ENCODE measurements at regions not wholly inside any gene's neighbourhood (a gene's known extent, or its start where the extent isn't known, plus 50 kb on each side); places are given as distances from the start of the nearest gene placed in this dataset.

DNA sequence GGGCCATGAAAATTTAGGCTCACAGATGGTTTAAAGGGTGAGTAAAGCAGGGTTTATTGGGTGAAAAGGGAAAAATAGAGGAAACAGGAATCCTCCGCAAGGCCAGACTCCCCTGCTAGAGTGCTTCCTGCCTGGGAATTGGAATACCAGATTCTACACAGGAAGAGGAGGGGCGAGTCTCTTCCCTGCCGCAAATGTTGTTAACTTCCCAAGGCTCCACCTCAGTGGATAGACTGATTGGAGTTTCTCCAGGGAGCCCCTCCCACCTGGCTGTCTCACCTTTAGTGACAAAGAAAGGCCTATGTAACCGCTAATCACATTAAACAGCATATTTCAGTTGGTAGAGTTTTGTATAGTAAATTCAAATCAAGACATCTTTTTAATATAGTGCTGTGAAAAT is 1450.1 kb downstream of the KCNT2 start:
- no peaks in the 10 kb centered on the region for H3K9me2 ChIP-seq (ENCODE audit: insufficient read depth, low read length)
- BruUV-seq (replicated peaks): no TSS peak
- no peaks in the 10 kb centered on the region for H3K9me3 ChIP-seq (ENCODE audit: low read length)
- H3K36me3 ChIP-seq (ENCODE audit: insufficient read depth, low read length): no peaks in the 10 kb centered on the region
- H3K79me2 ChIP-seq (ENCODE audit: insufficient read depth, low read depth, low read length): no peaks in the 10 kb centered on the region
- H3K4me2 ChIP-seq (ENCODE audit: low read length): no peak overlapping the region
- DNase-seq (ENCODE audit: low spot score): no peak
- no peak for TF ChIP-seq EZH2phosphoT487 (IDR thresholded peaks at IDR 0.05; ENCODE audit: borderline replicate concordance, low read depth, low read length)
- TF ChIP-seq, protein P1, sequence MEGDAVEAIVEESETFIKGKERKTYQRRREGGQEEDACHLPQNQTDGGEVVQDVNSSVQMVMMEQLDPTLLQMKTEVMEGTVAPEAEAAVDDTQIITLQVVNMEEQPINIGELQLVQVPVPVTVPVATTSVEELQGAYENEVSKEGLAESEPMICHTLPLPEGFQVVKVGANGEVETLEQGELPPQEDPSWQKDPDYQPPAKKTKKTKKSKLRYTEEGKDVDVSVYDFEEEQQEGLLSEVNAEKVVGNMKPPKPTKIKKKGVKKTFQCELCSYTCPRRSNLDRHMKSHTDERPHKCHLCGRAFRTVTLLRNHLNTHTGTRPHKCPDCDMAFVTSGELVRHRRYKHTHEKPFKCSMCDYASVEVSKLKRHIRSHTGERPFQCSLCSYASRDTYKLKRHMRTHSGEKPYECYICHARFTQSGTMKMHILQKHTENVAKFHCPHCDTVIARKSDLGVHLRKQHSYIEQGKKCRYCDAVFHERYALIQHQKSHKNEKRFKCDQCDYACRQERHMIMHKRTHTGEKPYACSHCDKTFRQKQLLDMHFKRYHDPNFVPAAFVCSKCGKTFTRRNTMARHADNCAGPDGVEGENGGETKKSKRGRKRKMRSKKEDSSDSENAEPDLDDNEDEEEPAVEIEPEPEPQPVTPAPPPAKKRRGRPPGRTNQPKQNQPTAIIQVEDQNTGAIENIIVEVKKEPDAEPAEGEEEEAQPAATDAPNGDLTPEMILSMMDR (conservative IDR thresholded peaks at IDR 0.05; ENCODE audit: low read length): no peak
- no peak overlapping the region for H3K4me3 ChIP-seq (ENCODE audit: low read depth, low read length, poor library complexity, severe bottlenecking)
- H2AFZ ChIP-seq (ENCODE audit: low read length): no peak overlapping the region
- ChIA-PET POLR2A (interaction anchor here (0.6 to 1.3 kb wide), 2 partner anchors 30 to 48 kb away, joined by 3 read pairs; no protein-coding TSS in a partner anchor), CTCF (ENCODE audit: unreplicated experiment) (no interaction called here)
- no peak overlapping the region for H3K27ac ChIP-seq (ENCODE audit: low read depth, low read length, poor library complexity, severe bottlenecking)
- H4K20me1 ChIP-seq (ENCODE audit: insufficient read depth, low read length): no peaks in the 10 kb centered on the region
- H3K4me1 ChIP-seq (ENCODE audit: insufficient read depth, low read length, poor library complexity, severe bottlenecking): no peaks in the 10 kb centered on the region
- intact Hi-C loops (cut with micrococcal nuclease; ENCODE audit: unreplicated experiment): no loop called here

DNA sequence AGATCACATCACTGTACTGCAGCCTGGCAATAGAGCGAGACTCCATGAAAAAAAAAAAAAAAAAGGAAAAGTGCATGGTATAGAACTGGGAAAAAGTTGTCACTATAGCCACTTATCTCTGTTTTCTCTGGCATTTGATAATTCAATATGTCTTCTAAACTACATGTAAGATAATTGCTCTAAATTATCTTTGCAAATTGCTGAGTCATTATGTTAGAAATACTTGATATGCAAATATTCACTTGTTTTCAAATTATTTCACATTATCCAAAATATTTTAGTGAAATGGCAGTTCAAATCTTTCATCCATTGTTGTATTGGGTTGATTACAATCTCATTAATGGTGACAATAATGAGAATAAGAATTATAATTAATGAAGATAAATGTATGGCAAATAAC is 1455.1 kb downstream of the KCNT2 start:
- ChIA-PET POLR2A (no interaction called here), CTCF (ENCODE audit: unreplicated experiment) (no interaction called here)
- H3K79me2 ChIP-seq (ENCODE audit: insufficient read depth, low read depth, low read length): no peaks in the 10 kb centered on the region
- H3K9me3 ChIP-seq (ENCODE audit: low read length): no peaks in the 10 kb centered on the region
- no peak overlapping the region for H3K27ac ChIP-seq (ENCODE audit: low read depth, low read length, poor library complexity, severe bottlenecking)
- no peaks in the 10 kb centered on the region for H3K9me2 ChIP-seq (ENCODE audit: insufficient read depth, low read length)
- BruUV-seq (replicated peaks): no TSS peak
- H3K4me2 ChIP-seq (ENCODE audit: low read length): no peak overlapping the region
- DNase-seq (ENCODE audit: low spot score): no peak
- H2AFZ ChIP-seq (ENCODE audit: low read length): no peak overlapping the region
- no peak for TF ChIP-seq EZH2phosphoT487 (IDR thresholded peaks at IDR 0.05; ENCODE audit: borderline replicate concordance, low read depth, low read length)
- TF ChIP-seq, protein P1 (conservative IDR thresholded peaks at IDR 0.05; ENCODE audit: low read length): no peak
- no peaks in the 10 kb centered on the region for H3K4me1 ChIP-seq (ENCODE audit: insufficient read depth, low read length, poor library complexity, severe bottlenecking)
- intact Hi-C loops (cut with micrococcal nuclease; ENCODE audit: unreplicated experiment): no loop called here
- no peaks in the 10 kb centered on the region for H3K36me3 ChIP-seq (ENCODE audit: insufficient read depth, low read length)
- H4K20me1 ChIP-seq (ENCODE audit: insufficient read depth, low read length): no peaks in the 10 kb centered on the region
- no peak overlapping the region for H3K4me3 ChIP-seq (ENCODE audit: low read depth, low read length, poor library complexity, severe bottlenecking)

DNA sequence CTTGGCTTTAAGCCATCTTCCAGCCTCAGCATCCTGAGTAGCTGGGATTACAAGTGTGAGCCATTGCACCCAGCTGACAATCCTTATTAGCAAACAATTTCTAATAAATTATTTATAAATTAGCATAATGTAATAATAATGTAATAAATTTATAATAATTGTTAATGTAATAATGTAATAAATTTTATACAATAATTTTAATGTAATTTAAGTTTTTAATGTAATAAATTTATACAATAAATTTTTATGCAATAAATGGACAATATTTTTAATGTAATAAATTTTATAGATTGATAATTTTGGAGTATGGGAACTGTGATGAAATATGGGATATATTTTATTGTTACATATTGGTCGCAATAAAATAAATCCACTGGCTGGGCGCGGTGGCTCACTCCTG is 1457.5 kb downstream of the KCNT2 start:
- CTCF ChIA-PET (ENCODE audit: unreplicated experiment): no interaction called here
- Histone ChIP-seq H4K20me1 (ENCODE audit: insufficient read depth, low read length) (no peaks in the 10 kb centered on the region), H3K4me1 (ENCODE audit: insufficient read depth, low read length, poor library complexity, severe bottlenecking) (no peaks in the 10 kb centered on the region), H3K9me3 (ENCODE audit: low read length) (no peaks in the 10 kb centered on the region), H3K9me2 (ENCODE audit: insufficient read depth, low read length) (no peaks in the 10 kb centered on the region), H3K36me3 (ENCODE audit: insufficient read depth, low read length) (no peaks in the 10 kb centered on the region), H3K79me2 (ENCODE audit: insufficient read depth, low read depth, low read length) (no peaks in the 10 kb centered on the region), H2AFZ (ENCODE audit: low read length) (no peak overlapping the region), H3K4me3 (ENCODE audit: low read depth, low read length, poor library complexity, severe bottlenecking) (no peak overlapping the region), H3K27ac (ENCODE audit: low read depth, low read length, poor library complexity, severe bottlenecking) (no peak overlapping the region), H3K4me2 (ENCODE audit: low read length) (no peak overlapping the region)
- no peak for DNase-seq (ENCODE audit: low spot score)
- no TSS peak for BruUV-seq (replicated peaks)
- POLR2A ChIA-PET: no interaction called here
- TF ChIP-seq, protein P1 (conservative IDR thresholded peaks at IDR 0.05; ENCODE audit: low read length): no peak
- no peak for TF ChIP-seq EZH2phosphoT487 (IDR thresholded peaks at IDR 0.05; ENCODE audit: borderline replicate concordance, low read depth, low read length)
- intact Hi-C loops (cut with micrococcal nuclease; ENCODE audit: unreplicated experiment): no loop called here
